GM21515 (cell line): ENCODE measurements at regions not wholly inside any gene's neighbourhood (a gene's known extent, or its start where the extent isn't known, plus 50 kb on each side); places are given as distances from the start of the nearest gene placed in this dataset.

Experiments used
- ATAC-seq: cut with Tn5 transposase; IDR thresholded peaks from one replicate; pipeline ENCODE4 v1.9.1; 2021; ENCODE audit not compliant: unreplicated experiment

DNA sequence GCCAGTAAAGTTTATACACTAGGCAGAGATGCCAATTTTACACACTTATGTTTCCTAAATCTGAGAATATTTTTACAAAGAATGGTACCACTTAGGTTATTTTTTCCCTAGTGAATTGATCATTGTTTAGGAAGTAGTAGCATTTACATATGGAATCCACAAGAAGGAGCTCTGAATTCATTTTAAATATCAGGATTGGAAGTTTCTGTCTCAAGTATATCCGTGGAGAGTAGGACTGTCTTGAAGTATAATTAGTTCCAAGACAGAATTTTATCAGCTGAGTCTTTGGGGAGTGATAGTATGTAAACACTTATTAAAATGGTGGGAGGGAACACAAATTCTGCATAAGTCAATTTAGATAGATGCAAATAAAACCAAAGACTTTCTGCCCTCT, 82.3 kb upstream of the FAM98A start:
- no peak for ATAC-seq

- no peak for ATAC-seq
These were observed 81.7 kb upstream of the FAM98A start for GRCh38 chr2:33680644-33681363.

DNA sequence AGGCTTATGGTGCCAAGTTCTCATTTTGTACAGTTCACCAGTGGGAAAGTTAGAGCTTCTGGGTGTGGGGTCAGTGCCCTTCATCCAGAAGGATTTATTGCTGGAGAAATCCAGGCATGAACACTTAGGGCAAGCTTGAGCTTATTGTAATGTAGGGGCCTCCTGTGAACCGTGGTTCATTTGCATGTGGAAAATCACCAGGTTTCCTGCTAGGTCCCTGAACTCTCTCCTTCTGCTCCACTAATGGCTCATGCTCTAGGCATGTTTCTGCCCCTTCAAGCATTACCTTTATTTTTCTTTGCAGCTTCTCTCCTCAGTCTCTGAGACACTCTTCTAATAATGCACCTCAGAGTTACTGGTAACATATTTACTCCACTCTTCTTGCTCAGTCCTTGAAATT, 79.3 kb upstream of the FAM98A start:
- ATAC-seq: no peak

GRCh38 chr2:33673937-33674336, 74.8 kb upstream of the FAM98A start:
- no peak for ATAC-seq

DNA sequence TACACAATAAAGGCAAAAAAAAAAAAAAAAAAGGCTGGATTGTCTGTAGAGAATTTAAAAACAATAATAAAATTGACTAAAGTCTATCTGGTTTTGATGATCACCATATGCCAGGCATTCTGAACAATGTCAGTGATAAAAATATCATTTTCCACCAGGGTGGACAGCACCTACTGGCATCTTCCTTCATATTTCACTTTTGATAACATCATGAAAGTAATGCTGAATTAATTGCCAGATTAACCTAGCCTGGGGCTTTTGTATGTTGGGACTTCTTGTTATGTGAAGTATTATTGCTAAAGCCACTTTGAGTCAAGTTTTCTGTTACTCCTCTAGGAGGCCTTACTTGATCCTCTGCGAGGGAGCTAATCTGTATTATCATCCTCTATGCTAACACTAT, 73.8 kb upstream of the FAM98A start:
- ATAC-seq: no peak

GRCh38 chr2:33672389-33672788, 73.3 kb upstream of the FAM98A start:
- ATAC-seq: no peak

DNA sequence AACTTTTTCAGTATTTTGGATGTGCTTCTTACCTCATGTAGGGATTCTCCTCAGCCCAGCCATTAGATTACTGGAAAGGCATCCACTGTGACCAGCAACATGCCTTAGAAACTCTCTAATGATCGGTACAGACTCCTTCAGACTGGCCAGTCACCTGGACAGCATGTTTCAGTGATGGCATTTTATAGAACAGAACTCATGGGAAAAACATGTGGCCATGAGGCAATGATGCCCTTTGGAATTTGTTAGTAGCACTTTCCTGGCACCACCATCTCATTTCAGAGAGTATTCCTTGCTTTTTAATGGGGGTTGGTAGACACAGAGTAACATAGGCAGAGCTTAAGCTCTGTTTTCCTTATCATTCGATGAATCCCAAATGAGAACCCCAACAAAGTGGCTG, 72.1 kb upstream of the FAM98A start:
- no peak for ATAC-seq

- ATAC-seq: no peak
These were observed 71.4 kb upstream of the FAM98A start for GRCh38 chr2:33670392-33670937.

- no peak for ATAC-seq
These were observed 67.8 kb upstream of the FAM98A start for GRCh38 chr2:33666879-33667278.

GRCh38 chr2:33665039-33665438, 65.9 kb upstream of the FAM98A start:
- ATAC-seq: no peak

GRCh38 chr2:33660416-33661123, 61.5 kb upstream of the FAM98A start:
- no peak for ATAC-seq

- ATAC-seq: no peak
These were observed 56.7 kb upstream of the FAM98A start for GRCh38 chr2:33655626-33656320.

- no peak for ATAC-seq
These were observed 53.7 kb upstream of the FAM98A start for GRCh38 chr2:33652830-33653229.

GRCh38 chr2:33650171-33650570, 51.1 kb upstream of the FAM98A start:
- ATAC-seq: no peak
